Naive thymus-derived CD4-positive, alpha-beta T cell (primary cell): ENCODE measurements at regions not wholly inside any gene's neighbourhood (a gene's known extent, or its start where the extent isn't known, plus 50 kb on each side); places are given as distances from the start of the nearest gene placed in this dataset.

Experiments
- ATAC-seq: fragments of 150-1000 bp; cut with Tn5 transposase; 2 replicates; pipeline ENCODE4 v1.10.0; 2021; ENCODE audit warnings: mild to moderate bottlenecking, moderate library complexity
- CTCF ChIA-PET: fragments of 350-600 bp; sonication (Branson Sonifier 250); formaldehyde crosslinking; loops from one replicate; lab custom pipeline; 2021; ENCODE audit warnings: antibody characterized with exemption; lab: Charles Lee
- POLR2A ChIA-PET: fragments of 350-600 bp; sonication (Branson Sonifier 250); formaldehyde crosslinking; loops from one replicate; lab custom pipeline; 2021; ENCODE audit warnings: antibody characterized with exemption, inconsistent platforms; lab: Charles Lee
- DNase-seq, 9 donors: peaks; one replicate each; pipeline versions ENCODE4 v3.0.0 to v3.0.0-alpha.2; 2020 to 2022; ENCODE audit warnings: mixed read lengths in 1 of 9
- H3K27ac ChIP-seq: one replicate; pipeline ENCODE4 v1.7.0; 2013; ENCODE audit warnings: mild to moderate bottlenecking, low read depth, low read length, moderate library complexity
- H3K27me3 ChIP-seq, 2 donors: one replicate each; pipeline ENCODE4 v1.7.0; 2013; ENCODE audit warnings: low read length in 2 of 2, mild to moderate bottlenecking in 2 of 2, moderate library complexity in 2 of 2; ENCODE audit not compliant: control insufficient read depth in 2 of 2, insufficient read depth in 2 of 2
- H3K36me3 ChIP-seq, 3 experiments: 1 replicate in 2 of 3; 2 replicates in 1 of 3; pipeline ENCODE4 v1.7.0; 2013; ENCODE audit warnings: low read length in 3 of 3, mild to moderate bottlenecking in 3 of 3, moderate library complexity in 1 of 3; ENCODE audit not compliant: insufficient read depth in 3 of 3, control insufficient read depth in 2 of 3
- H3K4me1 ChIP-seq, 2 donors: one replicate each; pipeline ENCODE4 v1.7.0; 2013; ENCODE audit warnings: low read length in 2 of 2, mild to moderate bottlenecking in 2 of 2, moderate library complexity in 1 of 2; ENCODE audit not compliant: control insufficient read depth in 2 of 2, insufficient read depth in 2 of 2
- H3K4me3 ChIP-seq: 2 replicates; pipeline ENCODE4 v1.7.0; 2013; ENCODE audit warnings: mild to moderate bottlenecking, low read length
- H3K9me3 ChIP-seq, 3 experiments: 1 replicate in 2 of 3; 2 replicates in 1 of 3; pipeline ENCODE4 v1.7.0; 2013; ENCODE audit warnings: low read length in 3 of 3; ENCODE audit not compliant: control insufficient read depth in 2 of 3
- H3K27ac Mint-ChIP-seq, 9 donors: one replicate each; pipeline ENCODE4 v1.8.0; 2020 to 2022; ENCODE audit warnings: mixed read lengths in 9 of 9, mild to moderate bottlenecking in 8 of 9, moderate library complexity in 5 of 9, inconsistent platforms in 2 of 9
- H3K27me3 Mint-ChIP-seq, 5 donors: one replicate each; pipeline ENCODE4 v1.8.0; 2021 to 2022; ENCODE audit warnings: mixed read lengths in 5 of 5, mild to moderate bottlenecking in 1 of 5
- H3K36me3 Mint-ChIP-seq, 5 donors: one replicate each; pipeline ENCODE4 v1.8.0; 2020 to 2022; ENCODE audit warnings: mixed read lengths in 5 of 5, mild to moderate bottlenecking in 3 of 5, inconsistent platforms in 1 of 5
- H3K4me1 Mint-ChIP-seq, 7 donors: one replicate each; pipeline ENCODE4 v1.8.0; 2020 to 2022; ENCODE audit warnings: mixed read lengths in 7 of 7, mild to moderate bottlenecking in 3 of 7, inconsistent platforms in 1 of 7
- H3K4me3 Mint-ChIP-seq, 10 donors: one replicate each; pipeline ENCODE4 v1.8.0; 2020 to 2022; ENCODE audit warnings: mild to moderate bottlenecking in 10 of 10, mixed read lengths in 10 of 10, moderate library complexity in 6 of 10, inconsistent platforms in 2 of 10
- H3K9me3 Mint-ChIP-seq, 11 donors: one replicate each; pipeline ENCODE4 v1.8.0; 2020 to 2022; ENCODE audit warnings: mixed read lengths in 11 of 11, mild to moderate bottlenecking in 4 of 11, inconsistent platforms in 1 of 11, moderate library complexity in 1 of 11
- intact Hi-C, 2 donors: fragments of 100-400 bp; cut with micrococcal nuclease; formaldehyde crosslinking; loops; one replicate each; pipeline ENCODE4 v1.15.1; 2023

DNA sequence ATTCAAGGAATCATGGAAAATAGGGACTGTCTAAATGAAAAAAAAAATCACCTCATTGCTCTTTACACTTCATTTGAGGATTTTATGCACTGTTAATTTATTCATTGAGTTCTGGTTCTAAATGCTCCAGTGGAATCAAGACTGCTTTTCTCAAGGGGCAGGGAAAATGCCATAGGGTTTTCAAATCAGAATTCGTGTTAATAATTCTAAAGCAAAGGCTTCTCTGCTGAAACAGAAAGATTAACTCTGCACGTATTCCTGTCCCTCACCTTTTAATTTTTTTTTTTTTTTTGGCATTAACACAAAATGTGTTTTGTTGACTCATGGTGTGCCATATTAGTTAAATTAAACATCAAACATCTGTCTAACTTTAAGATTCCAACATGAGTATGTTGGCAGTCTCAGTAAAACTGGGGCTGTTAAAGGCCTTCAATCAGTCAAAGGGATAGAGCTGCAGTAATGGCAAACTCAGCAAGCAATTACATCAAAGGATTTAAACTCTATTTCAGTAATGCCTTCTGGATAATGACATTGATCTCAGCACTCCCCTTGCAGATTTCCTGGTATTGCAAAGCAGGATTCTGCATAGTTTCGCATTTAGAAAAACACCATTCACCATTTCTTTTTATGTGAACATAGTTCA lies 878.1 kb downstream of the RAPGEF2 start:
- Histone ChIP-seq H3K27me3 (no peaks in the 10 kb centered on the region), H3K36me3 (no peaks in the 10 kb centered on the region), H3K27ac (no peak overlapping the region), H3K4me1 (no peaks in the 10 kb centered on the region), H3K4me3 (no peak overlapping the region), H3K9me3 (no peaks in the 10 kb centered on the region)
- Mint-ChIP-seq H3K27ac (no peak overlapping the region), H3K9me3 (peaks cover 0 to 14% (median 4%) of the 10 kb centered on the region in 11 donors), H3K27me3 (no peaks in the 10 kb centered on the region), H3K36me3 (no peaks in the 10 kb centered on the region), H3K4me3 (no peak overlapping the region), H3K4me1 (no peaks in the 10 kb centered on the region)
- ChIA-PET CTCF (no interaction called here), POLR2A (no interaction called here)
- intact Hi-C loops = no loop called here
- ATAC-seq = no peak
- DNase-seq = no peak

DNA sequence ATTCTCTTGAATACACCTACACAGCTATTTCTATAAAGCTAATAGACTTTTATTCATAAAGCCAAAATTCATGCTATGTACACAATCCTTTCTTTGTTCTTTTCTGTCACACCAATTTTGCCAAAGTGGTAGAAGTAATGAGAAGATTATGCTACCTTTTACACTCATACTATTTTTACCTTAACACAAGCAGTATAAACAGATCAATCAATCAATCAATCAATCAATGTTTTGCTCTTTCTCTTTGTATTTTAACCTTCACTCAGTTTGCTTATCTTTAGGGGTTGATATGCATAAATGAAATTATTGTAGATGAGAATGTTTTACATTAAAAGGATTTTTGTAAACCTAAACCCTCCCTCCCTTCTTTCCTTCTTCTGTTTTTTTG lies 878.6 kb downstream of the RAPGEF2 start:
- Histone ChIP-seq H3K27ac (no peak overlapping the region), H3K4me3 (no peak overlapping the region), H3K9me3 (no peaks in the 10 kb centered on the region), H3K4me1 (no peaks in the 10 kb centered on the region), H3K36me3 (no peaks in the 10 kb centered on the region), H3K27me3 (no peaks in the 10 kb centered on the region)
- no peak overlapping the region for H3K4me3 Mint-ChIP-seq
- ATAC-seq = no peak
- H3K27ac Mint-ChIP-seq = no peak overlapping the region
- no peaks in the 10 kb centered on the region for H3K27me3 Mint-ChIP-seq
- ChIA-PET POLR2A (no interaction called here), CTCF (no interaction called here)
- intact Hi-C loops = no loop called here
- no peak for DNase-seq
- H3K4me1 Mint-ChIP-seq = no peaks in the 10 kb centered on the region
- H3K36me3 Mint-ChIP-seq = no peaks in the 10 kb centered on the region
- H3K9me3 Mint-ChIP-seq = peaks cover 0 to 18% (median 4%) of the 10 kb centered on the region in 11 donors

DNA sequence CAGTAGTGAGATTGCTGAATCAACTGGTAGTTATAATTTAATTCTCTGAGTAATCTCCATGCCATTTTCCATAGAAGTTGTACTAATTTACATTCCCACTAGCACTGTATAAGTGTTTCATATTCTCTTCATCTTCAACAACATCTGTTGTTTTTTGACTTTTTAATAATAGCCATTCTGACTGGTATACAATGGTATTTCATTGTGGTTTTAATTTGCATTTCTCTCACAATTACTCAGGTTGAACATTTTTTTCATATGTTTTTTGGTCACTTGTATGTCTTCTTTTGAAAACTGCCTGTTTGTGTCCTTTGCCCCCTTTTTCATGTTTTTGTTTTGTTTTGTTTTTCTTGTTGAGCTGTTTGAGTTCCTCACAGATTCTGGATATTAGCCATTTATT lies 880.2 kb downstream of the RAPGEF2 start:
- CTCF ChIA-PET = no interaction called here
- no peaks in the 10 kb centered on the region for H3K36me3 ChIP-seq
- Mint-ChIP-seq H3K27ac (no peak overlapping the region), H3K4me1 (no peaks in the 10 kb centered on the region), H3K27me3 (no peaks in the 10 kb centered on the region), H3K4me3 (no peak overlapping the region), H3K36me3 (no peaks in the 10 kb centered on the region), H3K9me3 (peaks cover 0 to 16% (median 4%) of the 10 kb centered on the region in 11 donors)
- no peak for ATAC-seq
- no peaks in the 10 kb centered on the region for H3K4me1 ChIP-seq
- POLR2A ChIA-PET = no interaction called here
- H3K9me3 ChIP-seq = no peaks in the 10 kb centered on the region
- no peak overlapping the region for H3K4me3 ChIP-seq
- intact Hi-C loops = no loop called here
- H3K27ac ChIP-seq = no peak overlapping the region
- H3K27me3 ChIP-seq = no peaks in the 10 kb centered on the region
- no peak for DNase-seq

DNA sequence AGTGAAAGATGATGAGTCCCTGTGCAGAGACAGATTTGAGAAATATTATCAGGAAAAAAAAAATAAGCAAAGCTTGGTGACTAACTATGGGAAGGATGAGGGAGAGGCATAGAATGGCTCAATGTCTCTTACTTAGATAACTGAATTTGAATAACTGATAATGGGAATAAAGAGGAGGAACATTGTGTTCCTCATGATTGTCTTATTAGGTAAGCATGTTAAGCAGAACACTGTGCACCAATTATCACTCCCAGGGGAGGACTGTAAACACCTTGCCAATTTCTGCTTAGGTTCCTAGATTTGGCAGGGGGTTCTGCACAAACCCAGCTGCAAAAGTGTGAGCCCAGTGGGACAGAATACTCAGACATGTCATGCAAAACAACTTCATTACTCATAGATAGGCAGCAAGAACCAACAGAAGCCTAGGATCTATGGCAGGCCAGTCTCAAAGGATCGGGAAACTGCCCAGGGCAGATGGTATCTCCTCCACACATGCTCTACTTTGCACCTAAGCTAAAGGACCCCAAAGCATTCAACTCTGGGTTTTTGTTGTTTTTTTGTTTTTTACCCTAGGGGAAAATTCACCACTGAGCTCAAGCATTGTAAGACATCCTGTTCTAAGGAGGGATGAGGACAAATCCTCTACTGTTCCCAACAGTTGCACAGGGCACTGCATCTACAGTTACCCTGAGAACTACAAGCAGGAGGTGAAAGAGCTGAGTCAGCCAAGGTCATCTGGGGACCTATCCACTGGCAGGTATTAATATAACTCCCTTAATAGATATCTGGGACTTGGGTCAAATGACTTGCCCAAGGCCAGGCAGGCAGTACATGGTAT lies 907.0 kb downstream of the RAPGEF2 start:
- DNase-seq (no peak), ATAC-seq (no peak)
- Mint-ChIP-seq H3K4me1 (no peaks in the 10 kb centered on the region), H3K9me3 (peaks cover 3 to 25% (median 13%) of the 10 kb centered on the region in 11 donors), H3K27ac (no peak overlapping the region), H3K4me3 (no peak overlapping the region), H3K27me3 (no peaks in the 10 kb centered on the region), H3K36me3 (no peaks in the 10 kb centered on the region)
- Histone ChIP-seq H3K9me3 (no peaks in the 10 kb centered on the region), H3K36me3 (no peaks in the 10 kb centered on the region), H3K4me1 (no peaks in the 10 kb centered on the region), H3K27me3 (no peaks in the 10 kb centered on the region), H3K27ac (no peak overlapping the region), H3K4me3 (no peak overlapping the region)
- POLR2A ChIA-PET = no interaction called here
- CTCF ChIA-PET = interaction anchor here (0.8 kb wide), 1 partner anchor 1214 kb away, joined by 3 read pairs; no protein-coding TSS in a partner anchor
- intact Hi-C loops = no loop called here

DNA sequence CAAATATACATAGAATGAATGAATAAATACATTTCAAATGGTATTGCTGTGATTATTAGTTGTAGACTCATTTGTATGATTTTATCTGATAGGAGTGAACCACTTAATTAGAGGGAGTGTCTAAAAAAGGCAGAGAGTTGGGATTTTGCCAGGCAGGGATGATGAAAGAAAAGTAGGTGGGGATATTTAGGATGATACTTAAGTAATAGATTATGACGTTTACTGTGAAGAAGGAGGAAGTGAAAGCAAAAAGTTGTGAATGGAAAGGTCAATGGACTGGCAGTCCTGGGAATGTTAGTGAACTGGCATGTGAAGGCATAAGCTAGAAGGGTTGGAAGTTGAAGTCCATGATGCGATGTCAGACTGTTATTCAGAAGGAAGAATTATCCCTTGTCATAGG lies 917.1 kb downstream of the RAPGEF2 start:
- no peak overlapping the region for H3K4me3 ChIP-seq
- intact Hi-C loops = no loop called here
- POLR2A ChIA-PET = no interaction called here

DNA sequence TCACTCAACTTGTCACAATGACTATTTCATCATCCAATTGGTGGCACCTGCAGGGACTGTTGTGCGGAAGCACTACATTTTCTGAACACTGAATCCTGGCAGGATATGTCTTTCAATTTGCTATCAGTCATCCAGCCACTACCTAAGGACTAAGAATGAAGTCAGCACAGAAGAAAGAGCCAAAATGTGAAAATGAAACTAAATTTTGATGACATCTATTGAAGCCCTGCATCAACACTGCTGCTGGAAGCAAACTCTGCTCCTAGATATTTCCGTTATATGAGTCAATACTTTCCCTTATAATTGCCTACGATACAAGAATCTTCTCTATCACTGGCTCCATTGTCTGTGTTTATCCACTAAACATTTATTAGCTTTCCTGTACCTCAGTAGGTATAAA lies 917.9 kb downstream of the RAPGEF2 start:
- H3K4me3 ChIP-seq = no peak overlapping the region
- no peaks in the 10 kb centered on the region for H3K36me3 Mint-ChIP-seq
- H3K4me3 Mint-ChIP-seq = no peak overlapping the region
- intact Hi-C loops = no loop called here
- H3K27me3 Mint-ChIP-seq = no peaks in the 10 kb centered on the region
- no peak overlapping the region for H3K27ac Mint-ChIP-seq
- no peaks in the 10 kb centered on the region for H3K27me3 ChIP-seq
- H3K4me1 Mint-ChIP-seq = no peaks in the 10 kb centered on the region
- CTCF ChIA-PET = no interaction called here
- no peaks in the 10 kb centered on the region for H3K9me3 ChIP-seq
- DNase-seq (no peak), ATAC-seq (no peak)
- POLR2A ChIA-PET = no interaction called here
- H3K9me3 Mint-ChIP-seq = peaks cover 0 to 23% (median 12%) of the 10 kb centered on the region in 11 donors
- no peaks in the 10 kb centered on the region for H3K36me3 ChIP-seq
- H3K4me1 ChIP-seq = no peaks in the 10 kb centered on the region
- no peak overlapping the region for H3K27ac ChIP-seq

More for the DNA sequence above, 917.1 kb downstream of the RAPGEF2 start:
- Histone ChIP-seq H3K36me3 (no peaks in the 10 kb centered on the region), H3K27ac (no peak overlapping the region), H3K9me3 (no peaks in the 10 kb centered on the region), H3K4me1 (no peaks in the 10 kb centered on the region), H3K27me3 (no peaks in the 10 kb centered on the region)
- no peaks in the 10 kb centered on the region for H3K4me1 Mint-ChIP-seq
- no peak overlapping the region for H3K27ac Mint-ChIP-seq
- H3K27me3 Mint-ChIP-seq = no peaks in the 10 kb centered on the region
- no peaks in the 10 kb centered on the region for H3K36me3 Mint-ChIP-seq
- CTCF ChIA-PET = no interaction called here
- ATAC-seq (no peak), DNase-seq (no peak)
- H3K9me3 Mint-ChIP-seq = peaks cover 0 to 22% (median 13%) of the 10 kb centered on the region in 11 donors
- H3K4me3 Mint-ChIP-seq = no peak overlapping the region

DNA sequence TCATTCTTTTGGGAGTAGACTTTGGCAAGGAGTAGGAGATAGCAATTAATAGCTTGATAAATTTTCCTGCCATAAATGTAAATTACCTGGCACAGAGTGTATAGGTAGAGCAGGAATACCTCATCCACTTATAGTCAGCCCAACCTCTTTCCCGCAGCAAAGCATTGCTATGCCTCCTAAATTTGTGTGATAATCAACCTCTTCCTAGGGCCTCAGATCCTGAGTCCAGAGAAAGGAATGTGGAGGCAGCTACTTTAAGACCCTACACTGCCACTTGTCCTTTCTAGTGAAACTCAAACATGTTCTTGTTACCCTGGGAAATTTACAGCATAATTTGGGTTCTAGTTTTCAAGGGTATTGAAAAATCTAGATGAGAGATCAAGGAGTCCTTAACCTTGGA lies 919.0 kb downstream of the RAPGEF2 start:
- H3K4me3 ChIP-seq = no peak overlapping the region
- POLR2A ChIA-PET = no interaction called here
- no peaks in the 10 kb centered on the region for H3K27me3 ChIP-seq
- Mint-ChIP-seq H3K4me3 (no peak overlapping the region), H3K36me3 (no peaks in the 10 kb centered on the region), H3K9me3 (peaks cover 0 to 33% (median 12%) of the 10 kb centered on the region in 11 donors), H3K27me3 (no peaks in the 10 kb centered on the region), H3K27ac (no peak overlapping the region), H3K4me1 (no peaks in the 10 kb centered on the region)
- H3K27ac ChIP-seq = no peak overlapping the region
- no peaks in the 10 kb centered on the region for H3K9me3 ChIP-seq
- no peaks in the 10 kb centered on the region for H3K36me3 ChIP-seq
- DNase-seq = no peak
- H3K4me1 ChIP-seq = no peaks in the 10 kb centered on the region
- CTCF ChIA-PET = no interaction called here
- no peak for ATAC-seq
- intact Hi-C loops = no loop called here
